ENCODE measurements at regions not wholly inside any gene's neighbourhood (a gene's known extent, or its start where the extent isn't known, plus 50 kb on each side); places are given as distances from the start of the nearest gene placed in this dataset.
A peak's percentile ranks its signal among the peaks of the same experiment; 100 is the strongest.

DNA sequence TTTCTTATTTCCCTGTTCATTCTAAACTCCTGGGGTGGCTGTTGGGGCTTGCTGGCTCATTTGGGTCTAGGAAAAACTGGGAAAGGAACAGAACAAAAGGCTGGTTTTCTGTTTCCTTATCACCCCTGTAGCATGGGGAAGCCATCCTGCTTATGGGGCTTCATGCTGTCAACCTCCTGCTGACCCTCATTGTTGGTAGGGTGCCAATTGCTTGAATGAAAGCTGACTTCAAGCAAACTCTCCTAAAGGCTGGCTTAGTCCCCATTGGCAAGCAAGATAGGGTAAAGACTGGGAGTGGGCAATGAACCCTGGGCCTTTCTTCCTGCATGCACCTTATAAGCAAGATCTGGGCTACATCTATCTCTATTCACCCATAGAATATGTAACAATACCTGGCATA lies 511.6 kb downstream of the DMAC1 start:
- no peak for DNase-seq

DNA sequence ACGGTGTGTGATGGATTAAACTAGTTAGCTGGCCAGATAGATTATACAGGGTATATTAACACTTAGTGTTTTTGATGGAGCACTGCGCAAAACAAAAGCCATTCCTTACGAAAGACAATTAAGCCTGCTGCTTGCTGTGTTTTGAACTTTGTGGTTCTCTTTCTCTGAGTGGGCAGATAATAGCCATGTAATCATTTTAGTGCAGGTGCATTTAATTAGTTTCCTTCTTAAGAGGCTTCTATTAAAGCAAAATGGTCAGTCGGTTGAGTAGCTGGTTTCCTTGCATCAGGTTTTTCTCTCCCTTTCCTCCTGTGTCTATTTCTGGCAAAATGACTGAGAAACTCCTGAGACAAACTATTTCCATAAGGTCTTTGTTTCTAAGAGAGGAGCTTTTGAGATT lies 512.5 kb downstream of the DMAC1 start:
- no peak for DNase-seq

DNA sequence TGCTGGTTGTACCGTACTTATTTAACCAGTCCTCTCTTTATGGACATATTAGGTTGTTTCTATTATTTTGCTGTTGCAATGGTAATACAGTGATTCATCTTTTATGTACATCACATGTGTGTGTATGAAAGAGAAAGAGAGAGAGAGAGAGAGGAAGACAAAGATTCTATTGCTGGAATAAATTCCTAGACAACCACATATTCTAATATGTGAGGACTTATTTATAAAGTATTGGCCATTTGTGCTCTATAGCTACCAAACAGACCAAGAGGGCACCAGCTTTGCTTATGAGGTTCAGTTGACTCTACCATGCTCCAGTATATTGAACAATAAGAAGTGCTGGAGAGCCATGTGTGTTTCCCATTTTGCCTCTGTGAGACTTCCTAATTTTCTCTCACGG lies 513.5 kb downstream of the DMAC1 start:
- DNase-seq, result no peak

DNA sequence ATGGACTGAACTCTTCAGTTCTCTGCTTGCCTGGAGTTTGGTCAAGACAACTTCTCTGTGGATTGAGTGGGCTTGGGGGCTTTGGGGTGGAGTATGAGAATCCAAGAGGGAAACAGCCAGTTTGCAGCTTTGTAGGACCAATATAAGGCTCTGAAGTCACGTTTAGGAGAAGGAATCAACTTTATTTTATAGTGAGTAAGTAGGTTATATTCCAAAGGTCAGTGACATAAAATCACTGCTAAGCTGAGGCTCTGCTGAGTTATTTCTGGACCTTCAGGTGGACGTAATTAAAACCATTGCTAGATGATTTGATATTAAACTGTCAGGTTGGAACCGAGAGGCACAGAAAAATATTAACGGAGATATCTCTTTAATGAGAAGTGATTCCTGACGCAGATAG lies 514.4 kb downstream of the DMAC1 start:
- no peak for DNase-seq

DNA sequence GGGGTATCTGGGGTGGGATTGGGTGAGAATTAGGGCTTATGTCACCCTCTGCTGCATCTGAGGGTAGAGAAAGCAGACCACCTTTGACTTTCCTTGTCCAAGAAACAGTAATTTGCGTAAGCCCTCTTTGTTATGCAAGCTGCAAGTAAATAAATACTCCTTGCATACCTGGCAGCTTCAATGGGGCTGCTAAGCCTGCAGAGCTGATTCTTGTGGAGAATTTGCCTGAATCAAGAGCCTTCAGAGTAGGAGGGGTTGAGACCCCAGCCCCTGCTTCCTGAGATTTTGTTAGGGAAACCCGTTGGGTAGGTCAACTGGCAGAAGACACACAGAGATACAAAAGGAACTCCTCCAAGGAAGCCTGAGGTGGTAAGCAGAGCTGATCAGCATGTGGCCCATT lies 515.1 kb downstream of the DMAC1 start:
- no peak for DNase-seq

DNA sequence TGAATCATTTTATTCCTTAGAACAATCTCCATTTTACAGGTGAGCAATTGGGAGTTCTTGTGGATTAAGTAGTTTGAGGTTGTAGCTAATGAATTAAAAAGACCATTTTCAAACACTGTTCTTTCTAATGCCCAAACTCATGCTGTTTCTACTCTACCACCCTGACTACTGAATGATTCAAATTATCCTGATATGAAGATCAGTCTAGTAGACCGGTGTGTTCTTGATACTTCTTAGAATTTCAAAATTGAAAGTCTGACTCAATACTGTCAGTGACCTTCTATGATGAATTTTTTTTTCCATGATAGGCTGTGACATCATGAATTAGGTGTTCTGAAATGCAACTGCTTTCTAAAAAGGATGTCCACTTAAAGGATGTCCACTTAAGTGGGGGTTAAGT lies 515.5 kb downstream of the DMAC1 start:
- no peak for DNase-seq

DNA sequence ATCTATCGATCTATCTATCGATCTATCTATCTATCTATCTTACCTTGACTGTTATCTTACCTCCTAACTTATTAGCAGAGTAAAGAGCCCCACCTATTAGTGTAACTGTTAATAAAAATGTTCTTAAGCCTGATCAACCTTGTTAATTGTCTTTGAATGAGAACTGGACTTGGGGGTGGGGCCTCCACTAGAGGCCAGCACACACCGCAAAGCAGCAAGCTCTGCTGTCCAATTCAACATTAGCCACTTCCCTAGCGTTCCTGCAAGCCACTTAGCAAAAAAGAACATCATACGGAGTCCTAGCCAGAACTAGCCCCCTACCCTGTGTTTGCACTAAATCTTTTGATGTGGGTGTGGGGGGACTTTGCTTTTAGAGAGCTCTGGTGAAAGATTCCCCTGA lies 515.8 kb downstream of the KDM4C start:
- DNase-seq, result peak; percentile 10 to 36

DNA sequence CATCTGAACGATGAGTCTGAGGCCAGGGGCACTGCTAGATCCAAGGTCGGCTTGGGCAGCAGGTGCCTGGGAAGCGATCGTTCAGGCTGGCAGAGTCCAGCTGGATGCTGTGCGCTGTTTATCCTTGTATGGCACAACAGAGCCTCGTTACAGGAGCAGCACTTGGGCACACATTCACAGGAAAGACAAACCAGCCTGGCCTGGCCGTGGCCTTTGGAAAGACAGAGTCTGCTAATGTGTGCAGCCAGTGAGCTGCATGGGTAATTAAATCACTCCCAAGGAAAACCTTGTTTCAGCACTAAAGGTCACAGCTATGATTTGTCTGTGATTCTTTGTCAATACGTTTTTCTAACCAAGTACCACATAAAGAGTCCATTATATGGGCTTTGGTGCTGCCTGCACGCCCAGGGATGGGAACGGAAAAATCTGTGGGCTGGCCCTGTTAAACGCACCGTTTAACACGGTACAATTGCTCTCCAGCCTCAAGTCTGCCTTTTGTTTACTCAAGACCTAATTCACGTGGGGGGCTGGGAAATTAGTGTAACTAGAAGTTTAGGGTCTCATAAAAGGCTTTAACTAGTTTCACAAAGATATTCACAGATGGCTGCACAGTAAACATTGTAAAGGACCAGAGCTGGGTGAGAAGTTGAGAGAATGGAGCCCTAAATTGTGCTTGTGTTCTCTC lies 509.3 kb downstream of the KDM4C start:
- peak; percentile 35 to 44 for DNase-seq

DNA sequence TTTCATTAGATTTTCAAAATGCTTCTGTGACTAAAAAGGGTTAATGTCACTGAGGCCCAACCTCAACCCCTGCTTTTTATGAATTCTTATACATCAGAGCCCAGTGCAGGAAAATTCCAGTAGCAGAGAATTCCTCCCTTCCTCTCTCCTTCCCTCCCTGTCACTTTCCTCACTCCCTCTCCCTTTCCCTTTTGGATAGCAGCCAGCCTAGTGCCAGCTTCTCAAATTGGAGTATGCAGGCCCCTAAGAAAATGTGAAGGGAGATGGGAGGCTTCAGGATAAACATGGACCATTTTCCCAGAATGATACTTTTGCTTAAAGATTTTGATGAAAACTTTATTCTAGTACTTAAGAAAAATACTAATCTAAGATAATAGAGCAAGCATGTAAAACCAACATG lies 507.4 kb downstream of the KDM4C start:
- no peak for DNase-seq

DNA sequence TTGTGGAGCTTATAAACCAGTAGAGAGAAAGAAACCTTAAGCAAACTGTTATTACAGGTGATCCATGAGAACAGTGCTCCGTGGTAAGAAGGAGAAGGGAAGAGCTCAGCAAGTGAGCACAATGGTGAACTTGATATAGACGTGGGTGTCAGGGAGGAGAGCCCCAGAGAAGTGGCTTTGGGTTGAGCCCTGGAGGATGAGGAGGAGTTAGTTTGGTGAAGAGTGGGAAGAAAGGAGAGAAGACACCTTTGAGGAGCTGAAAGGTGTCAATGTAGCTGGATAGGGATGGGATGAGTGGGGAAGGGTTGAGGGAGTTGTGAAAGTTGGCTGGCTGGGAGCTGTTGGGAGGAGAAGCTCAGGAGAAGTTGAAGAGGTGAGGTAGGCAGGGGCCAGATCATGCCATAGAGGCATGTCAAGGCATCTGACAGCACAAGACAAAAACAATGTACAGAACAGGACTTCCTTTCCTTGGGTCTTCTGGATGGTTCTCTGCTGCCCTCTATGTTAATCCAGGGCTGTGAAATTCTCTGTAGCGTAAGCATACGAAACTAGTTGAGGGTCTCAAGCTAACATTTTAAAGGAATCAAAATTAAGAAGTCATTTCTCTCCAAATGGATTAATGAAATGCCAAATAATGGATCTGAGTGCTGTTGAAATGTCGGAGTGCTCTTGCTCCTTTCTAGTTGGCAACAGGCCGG lies 501.9 kb downstream of the KDM4C start:
- DNase-seq, result no peak

DNA sequence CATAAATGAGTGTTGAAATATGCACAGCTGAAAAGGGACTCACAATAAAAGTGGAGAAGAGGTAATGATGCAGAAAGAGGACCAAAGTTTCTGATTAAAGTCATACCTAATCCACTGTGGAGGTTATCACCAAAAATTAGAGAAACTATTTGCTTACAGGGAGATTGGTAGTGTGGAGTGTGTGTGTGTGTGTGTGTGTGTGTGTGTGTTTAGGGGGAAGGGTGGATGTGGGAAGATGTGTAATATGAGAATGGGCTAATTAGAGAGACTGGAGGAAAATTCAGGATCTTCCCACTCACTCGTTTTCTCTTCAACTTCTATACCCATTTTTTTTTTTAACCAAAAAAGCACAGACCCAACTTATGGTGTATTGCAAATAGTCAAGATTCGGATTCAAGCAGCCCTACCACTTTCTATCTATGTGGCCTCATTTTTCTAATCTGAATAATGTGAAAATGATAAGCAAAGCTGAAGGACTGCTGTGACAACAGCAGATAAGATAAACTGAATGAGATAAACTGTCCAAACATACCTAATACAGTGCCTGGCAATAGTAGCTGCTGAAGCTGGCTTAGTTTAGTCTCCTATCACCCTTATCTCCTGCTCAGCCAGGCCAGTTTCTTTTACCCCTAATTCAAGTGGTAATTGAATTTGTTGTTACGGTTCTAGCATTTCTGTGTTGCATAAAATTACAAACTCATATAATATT lies 501.1 kb downstream of the KDM4C start:
- DNase-seq, result no peak

DNA sequence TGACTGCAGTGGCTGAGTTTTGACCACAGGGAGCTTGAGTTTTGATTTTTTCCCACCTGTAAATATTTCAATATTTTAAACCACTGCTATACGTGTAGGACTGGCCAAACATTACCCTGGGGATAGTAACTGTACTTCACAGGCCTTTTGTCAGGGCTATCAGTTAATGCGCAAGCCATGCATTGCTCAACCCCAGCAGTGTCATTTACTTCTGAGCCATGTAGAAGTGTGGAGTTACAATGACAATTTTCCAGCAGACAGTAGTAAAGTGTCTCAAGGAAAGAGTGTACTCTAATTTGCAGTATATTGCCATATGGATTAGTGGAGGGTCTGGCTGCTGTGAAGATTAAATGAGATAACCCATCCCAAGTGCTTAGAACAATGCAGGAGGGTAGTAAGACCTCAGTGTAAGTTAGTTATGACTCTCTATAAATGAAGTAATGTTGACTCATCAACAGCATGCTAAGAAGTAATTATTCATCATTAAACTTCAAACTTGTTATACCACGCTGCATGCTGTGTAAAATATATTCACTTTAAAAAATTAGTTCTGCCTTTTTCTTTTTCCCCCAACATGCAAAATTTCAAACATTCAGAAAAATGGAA lies 489.2 kb downstream of the KDM4C start:
- no peak for DNase-seq

DNA sequence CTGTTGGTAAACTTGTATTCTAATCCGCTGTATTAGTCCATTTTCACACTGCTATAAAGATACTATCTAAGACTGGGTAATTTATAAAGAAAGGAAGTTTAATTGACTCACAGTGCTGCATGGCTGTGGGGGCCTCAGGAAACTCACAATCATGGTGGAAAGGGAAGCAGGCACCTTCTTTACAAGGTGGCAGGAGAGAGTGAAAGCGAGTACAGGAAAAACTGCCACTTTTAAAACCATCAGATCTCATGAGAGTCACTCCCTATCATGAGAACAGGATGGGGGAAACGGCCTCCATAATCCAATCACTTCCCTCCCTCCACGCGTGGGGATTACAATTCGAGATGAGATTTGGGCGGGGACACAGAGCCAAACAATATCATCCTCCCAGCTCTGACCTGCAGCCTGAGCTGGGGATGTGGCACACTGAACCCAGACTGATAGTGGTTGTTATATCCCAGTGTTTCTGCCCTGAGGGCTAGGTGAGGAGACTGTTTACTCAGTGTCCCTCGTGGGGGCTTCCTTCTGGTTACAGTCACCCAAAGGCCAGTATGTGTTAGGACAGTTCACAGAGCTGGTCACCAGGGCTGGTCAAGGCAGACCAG lies 488.3 kb downstream of the KDM4C start:
- DNase-seq, result no peak

DNA sequence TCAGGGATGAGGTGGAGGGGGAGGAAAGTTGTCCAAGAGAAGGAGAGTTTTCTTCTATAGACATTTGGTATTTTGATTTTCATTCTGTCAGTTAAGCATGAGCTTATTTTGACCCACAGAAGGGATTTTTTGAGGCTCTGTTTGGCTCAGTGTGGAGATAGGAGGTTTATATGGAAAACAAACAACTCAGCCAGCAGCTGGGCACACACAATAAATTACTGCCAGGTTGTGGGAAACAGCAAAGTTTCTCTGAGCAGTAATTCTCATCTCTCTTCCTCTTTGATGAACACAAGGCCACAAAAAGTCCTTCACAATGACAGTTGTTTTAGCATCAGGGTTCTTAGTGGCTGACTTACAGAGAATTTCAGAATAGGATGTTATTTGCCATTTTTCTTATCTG lies 486.1 kb downstream of the KDM4C start:
- DNase-seq, result no peak

DNA sequence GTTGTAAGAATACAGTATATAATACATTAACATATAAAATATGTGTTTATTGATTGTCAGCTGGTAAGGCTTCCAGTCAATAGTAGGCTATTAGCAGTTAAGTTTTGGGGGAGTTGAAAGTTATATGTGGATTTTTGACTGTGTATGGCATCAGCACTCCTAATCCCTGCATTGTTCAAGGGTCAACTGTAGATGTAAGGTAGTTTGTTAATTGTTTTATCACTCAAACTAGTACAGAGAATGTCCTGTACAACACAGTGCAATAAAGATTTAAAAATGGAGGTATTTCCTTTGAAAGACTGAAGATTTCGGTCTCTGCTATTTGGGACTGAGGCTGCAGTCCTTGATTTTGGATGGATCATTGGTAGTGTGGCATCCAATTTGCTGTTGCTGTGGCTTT lies 484.4 kb downstream of the KDM4C start:
- DNase-seq, result no peak

DNA sequence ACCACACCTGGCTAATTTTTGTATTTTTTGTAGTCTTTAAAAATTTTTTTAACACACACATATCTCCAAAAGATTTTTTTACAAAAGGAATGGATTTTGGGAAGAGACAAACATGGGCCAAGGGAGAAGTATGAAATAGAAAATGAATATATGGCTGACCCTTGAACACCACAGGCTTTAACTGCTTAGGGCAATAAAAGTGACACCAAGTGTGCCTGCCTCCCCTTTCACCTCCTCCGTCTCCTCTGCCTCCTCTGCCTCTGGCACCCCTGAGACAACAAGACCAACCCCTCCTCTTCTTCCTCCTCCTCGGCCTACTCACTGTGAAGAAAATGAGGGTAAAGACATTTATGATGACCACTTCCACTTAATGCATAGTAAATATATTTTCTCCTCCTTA lies 483.9 kb downstream of the KDM4C start:
- no peak for DNase-seq

DNA sequence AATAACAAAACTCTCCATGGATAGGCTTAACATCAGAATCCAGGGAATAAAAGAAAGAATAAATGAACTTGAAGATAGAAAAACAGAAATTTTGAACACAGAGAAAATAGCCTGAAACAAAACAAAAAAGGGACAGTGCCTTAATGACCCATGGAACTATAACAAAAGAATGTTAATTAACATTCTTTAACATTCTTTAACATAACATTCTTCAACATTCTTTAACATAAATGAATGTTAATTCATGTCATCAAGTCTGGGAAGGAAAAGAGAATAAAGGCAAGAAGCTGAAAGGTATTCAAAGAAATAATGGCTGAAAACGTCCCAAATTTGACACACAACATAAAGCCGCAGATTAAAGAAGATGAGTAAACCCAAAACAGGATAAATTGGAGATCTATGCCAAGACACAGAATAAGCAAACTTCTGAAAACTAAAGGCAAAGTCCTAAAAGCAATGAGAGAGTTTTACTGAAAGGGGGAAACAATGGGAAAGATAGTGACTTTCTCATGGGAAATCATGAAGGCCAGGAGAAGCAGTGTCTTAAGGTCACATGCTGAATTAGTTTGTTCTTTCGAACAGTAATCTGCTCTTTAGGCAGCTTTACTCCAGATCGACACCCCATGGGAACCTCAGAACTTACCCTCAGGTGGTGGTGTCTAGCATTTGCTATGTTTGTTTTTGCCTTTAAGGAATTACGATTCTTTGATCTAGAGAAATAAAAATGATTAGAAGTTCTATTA lies 483.0 kb downstream of the KDM4C start:
- DNase-seq, result no peak

DNA sequence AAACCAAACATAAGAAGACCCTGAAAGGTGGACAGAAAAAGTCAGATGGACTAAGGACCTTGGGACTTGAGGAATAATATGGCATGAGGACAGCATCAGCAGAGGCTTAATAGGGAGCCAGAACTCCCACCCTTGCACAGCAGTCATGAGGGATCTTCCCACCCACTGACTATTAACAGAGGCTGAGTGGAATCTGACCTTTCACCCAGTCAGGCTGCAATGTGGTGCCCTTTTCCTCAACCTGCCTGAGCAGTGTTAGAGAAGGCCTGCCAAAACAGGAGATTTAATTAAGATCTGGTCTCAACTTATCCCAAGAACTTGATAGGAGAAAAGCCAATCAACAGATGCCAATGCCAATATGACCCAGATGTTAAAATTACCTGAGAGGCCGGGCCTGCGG lies 481.9 kb downstream of the KDM4C start:
- DNase-seq, result no peak

DNA sequence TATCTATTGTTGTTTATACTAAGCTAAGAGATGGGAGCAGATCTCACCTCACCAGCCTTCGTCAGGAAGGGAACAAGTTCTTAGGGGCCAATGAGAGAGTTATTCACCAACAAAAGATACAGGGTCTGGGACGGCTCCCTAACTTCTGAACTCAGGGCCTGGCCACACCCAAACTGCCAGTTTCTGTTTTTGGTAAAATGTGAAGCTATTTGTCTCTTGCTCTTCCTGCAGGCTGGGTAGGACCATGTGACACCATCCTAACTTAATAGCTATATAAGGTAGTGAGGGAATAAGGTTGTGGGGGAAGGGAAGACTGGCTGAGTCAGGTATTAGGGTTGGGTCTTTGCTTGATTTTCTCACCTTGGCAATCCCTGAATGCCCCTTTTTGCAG lies 480.5 kb downstream of the KDM4C start:
- DNase-seq, result no peak

DNA sequence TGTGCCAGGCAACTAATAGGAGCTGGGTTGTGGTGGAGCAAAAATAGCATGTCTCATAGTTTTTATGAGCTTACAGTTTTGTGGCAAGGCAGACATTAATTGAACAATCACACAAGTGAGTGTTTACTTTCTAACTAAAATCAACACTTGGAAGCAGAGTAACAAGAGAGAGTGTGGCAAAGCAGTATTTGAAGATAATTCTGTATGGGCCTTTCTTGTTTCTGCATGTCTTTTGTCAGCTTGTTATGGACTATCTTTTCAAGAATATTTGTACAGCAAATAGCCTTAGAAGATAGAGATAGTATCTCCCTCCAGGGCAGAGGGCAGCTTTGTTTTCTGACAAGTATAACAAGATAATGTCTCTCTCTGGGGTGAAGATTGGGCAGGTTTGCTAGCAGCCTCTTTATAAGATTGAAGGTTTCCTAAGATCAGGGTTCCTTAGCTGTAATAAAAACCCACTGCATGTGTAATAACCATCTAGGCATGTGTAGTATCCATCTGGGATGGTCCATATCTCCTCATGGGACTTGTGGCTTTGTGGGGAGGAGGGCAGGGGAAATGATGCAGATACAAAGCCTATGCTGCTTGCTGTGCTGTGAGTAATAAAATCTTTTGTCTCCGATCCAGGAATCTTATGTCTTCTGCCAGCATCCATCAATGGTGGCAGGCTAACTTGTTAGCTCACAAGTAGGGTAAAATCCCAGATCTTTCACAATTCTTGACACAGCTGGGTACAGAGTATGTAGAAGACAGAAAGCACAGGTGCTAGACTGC lies 479.9 kb downstream of the KDM4C start:
- no peak for DNase-seq

DNA sequence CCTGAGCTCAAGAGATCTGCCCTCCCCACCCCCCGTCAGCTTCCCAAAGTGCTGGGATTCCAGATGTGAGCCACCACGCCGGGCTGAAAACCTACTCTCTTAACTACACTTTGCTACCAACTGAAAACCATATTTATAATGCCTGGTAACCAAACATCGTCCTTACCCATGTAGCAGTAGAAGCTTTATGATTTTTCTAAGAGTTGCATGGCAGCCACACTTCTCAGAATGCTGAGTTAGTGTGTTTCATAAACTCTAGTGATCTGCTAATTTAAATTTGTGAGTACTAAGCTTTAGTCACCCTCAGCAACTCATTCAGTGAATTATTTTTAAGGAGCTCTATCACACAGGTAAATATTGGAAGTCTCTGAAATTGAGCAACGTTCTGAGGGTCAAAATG lies 478.4 kb downstream of the KDM4C start:
- no peak for DNase-seq

DNA sequence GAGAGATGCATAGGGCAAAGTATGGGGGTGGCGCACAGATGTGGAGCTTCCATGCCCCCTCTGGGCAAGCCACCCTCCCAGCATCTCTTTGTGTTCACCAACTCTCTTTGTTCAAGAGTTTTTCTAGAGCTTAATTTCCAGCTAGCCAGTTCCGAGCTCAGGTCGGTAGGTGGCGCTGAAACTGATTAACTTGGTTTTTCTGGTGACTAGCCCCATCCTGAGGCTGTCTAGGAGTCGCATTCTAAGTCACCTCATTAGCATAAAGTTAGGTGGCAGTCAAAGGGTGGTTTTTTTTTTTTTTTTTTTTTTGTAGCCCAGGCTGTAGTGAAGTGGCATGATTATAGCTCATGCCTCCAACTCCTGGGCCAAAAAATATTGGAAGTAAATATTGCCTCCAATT lies 476.4 kb downstream of the KDM4C start:
- DNase-seq, result no peak

All from hippocampal formation (tissue), 2 donors.